ENCODE measurements at regions not wholly inside any gene's neighbourhood (a gene's known extent, or its start where the extent isn't known, plus 50 kb on each side); places are given as distances from the start of the nearest gene placed in this dataset.
"Not testable (repeated sequence)": the region's sequence is repeated elsewhere in the genome, so short reads cannot be mapped to it uniquely, and the experiment has no call there.

DNA sequence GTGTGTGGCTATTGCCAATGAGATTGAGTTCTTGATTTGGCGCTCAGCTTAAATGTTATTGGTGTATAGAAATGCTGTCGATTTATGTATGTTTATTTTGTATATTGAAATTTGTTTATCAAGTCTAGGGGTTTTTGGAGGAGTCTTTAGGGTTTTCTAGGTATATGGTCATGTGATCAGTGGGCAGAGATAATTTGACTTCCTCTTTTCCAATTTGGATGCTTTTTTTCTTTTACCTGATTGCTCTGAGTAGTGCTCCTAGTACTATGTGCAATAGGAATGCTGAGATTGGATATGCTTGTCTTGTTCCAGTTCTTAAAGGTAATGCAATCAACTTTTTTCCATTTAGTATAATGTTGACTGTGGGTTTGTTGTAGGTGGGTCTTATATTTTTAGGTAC lies 99.8 kb upstream of the PMCH start:
- DNase-seq (ENCODE audit: low spot score) = no peak

GRCh38 chr12:102294568-102294967 lies 96.9 kb upstream of the PMCH start:
- DNase-seq (ENCODE audit: low spot score) = no peak

DNA sequence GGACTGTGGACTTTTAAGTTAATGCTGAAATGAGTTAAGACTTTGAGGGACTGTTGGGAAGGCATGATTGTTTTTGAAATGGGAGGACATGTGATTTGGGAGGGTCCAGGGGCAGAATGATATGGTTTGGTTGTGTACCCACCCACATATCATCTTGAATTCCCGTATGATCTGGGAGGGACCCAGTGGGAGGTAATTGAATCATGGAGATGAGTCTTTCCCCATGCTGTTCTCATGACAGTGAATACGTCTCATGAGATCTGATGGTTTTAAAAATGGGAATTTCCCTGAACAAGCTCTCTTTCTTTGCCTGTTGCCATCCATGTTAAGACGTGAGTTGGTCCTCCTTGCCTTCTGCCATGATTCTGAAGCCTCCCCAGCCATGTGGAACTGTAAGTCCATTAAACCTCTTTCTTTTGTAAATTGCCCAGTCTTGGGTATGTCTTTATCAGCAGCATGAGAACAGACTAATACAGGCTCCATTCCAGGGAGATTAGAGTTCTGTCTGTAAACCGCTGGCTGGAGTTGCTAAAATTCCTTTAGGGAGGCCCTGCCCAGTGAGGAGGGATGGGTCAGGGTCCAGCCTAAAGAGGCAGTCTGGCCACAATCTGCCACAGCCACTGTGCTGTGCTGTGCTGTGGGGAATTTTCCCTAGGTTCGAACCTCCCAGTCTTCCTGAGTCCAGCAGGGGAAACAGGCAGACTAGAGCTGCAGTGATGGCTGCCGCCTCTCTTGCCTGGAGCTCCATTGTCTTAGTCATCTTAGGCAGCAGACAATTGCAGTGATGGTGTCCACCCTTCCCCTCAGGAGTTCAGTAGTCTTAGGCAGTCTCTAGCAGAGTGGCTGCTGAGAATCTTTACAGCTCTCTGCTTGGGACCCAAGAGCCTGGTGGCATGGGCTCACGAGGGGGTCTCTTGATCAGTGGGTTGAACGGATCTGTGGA lies 94.1 kb upstream of the PMCH start:
- DNase-seq (ENCODE audit: low spot score) = not testable (repeated sequence)

DNA sequence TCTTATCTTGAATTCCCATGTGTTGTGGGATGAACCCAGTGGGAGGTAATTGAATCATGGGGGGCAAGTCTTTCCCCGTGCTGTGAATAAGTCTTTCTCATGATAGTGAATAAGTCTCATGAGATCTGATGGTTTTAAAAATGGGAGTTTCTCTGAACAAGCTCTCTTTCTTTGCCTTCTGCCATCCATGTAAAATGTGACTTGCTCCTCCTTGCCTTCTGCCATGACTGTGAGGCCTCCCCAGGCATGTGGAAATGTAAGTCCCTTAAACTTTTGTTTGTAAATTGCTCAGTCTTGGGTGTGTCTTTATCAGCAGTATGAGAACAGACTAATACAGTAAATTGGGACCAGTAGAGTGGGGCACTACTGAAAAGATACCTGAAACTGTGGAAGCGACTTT lies 92.1 kb upstream of the PMCH start:
- DNase-seq (ENCODE audit: low spot score) = not testable (repeated sequence)

GRCh38 chr12:102281231-102281630 lies 83.6 kb upstream of the PMCH start:
- DNase-seq (ENCODE audit: low spot score) = no peak

DNA sequence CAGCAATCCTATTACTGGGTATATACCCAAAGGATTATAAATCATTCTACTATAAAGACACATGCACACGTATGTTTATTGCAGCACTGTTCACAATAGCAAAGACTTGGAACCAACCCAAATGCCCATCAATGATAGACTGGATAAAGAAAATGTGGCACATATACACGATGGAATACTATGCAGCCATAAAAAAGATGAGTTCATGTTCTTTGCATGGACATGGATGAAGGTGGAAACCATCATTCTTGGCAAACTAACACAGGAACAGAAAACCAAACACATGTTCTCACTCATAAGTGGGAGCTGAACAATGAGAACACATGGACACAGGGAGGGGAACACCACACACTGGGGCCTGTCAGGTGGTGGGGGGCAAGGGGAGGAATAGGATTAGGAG lies 58.1 kb upstream of the PMCH start:
- DNase-seq (ENCODE audit: low spot score) = not testable (repeated sequence)

DNA sequence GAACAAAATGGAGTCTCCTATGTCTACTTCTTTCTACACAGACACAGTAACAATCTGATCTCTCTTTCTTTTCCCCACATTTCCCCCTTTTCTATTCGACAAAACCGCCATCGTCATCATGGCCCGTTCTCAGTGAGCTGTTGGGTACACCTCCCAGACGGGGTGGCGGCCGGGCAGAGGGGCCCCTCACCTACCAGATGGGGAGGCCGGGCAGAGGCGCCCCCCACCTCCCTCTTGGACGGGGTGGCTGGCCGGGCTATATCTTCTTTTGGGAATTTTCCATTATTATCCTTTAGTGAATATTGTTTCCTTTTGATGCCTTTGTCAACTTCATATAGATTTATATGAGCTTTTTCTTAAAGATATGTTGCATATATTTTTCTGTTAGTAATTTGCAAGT lies 53.4 kb upstream of the PMCH start:
- not testable (repeated sequence) for DNase-seq (ENCODE audit: low spot score)

- DNase-seq (ENCODE audit: low spot score) = no peak
Measured at GRCh38 chr12:102249079-102249841, 51.6 kb upstream of the PMCH start.

Data from AG08396 (cell line).